HEK293 (cell line): ENCODE measurements at regions not wholly inside any gene's neighbourhood (a gene's known extent, or its start where the extent isn't known, plus 50 kb on each side); places are given as distances from the start of the nearest gene placed in this dataset.
"Not testable (repeated sequence)": the region's sequence is repeated elsewhere in the genome, so short reads cannot be mapped to it uniquely, and the experiment has no call there.

Experiments
- CTCF ChIA-PET: fragments of 350-600 bp; formaldehyde crosslinking; extraction: SDS; loops from one replicate; lab custom pipeline; 2021; ENCODE audit warnings: antibody characterized with exemption; lab: Yijun Ruan, JAX
- POLR2A ChIA-PET: fragments of 300-600 bp; formaldehyde crosslinking; extraction: SDS; loops from one replicate; lab custom pipeline; 2020; ENCODE audit warnings: antibody characterized with exemption, inconsistent platforms; lab: Yijun Ruan, JAX
- H3K27ac ChIP-seq: fragments of 200-500 bp; sonication (Bioruptor generic); 2 replicates; pipeline ENCODE4 v1.5.1; 2014; ENCODE audit warnings: low read depth, low read length, control low read depth, inconsistent platforms; ENCODE audit errors: extremely low read depth
- H3K36me3 ChIP-seq, 2 experiments: fragments of 200-500 bp in 1 of 2; sonication (Bioruptor generic) in 1 of 2; 1 replicate in 1 of 2; 2 replicates in 1 of 2; pipeline ENCODE4 v1.5.1; 2014 to 2017; ENCODE audit warnings: inconsistent platforms in 2 of 2, low read length in 2 of 2; ENCODE audit not compliant: control insufficient read depth in 2 of 2, insufficient read depth in 1 of 2
- H3K4me1 ChIP-seq: fragments of 200-500 bp; sonication (Bioruptor generic); 2 replicates; pipeline ENCODE4 v1.5.1; 2014; ENCODE audit warnings: mild to moderate bottlenecking, low read length, inconsistent platforms; ENCODE audit not compliant: control insufficient read depth, insufficient read depth
- H3K4me3 ChIP-seq: 2 replicates; pipeline ENCODE4 v1.5.1; 2011; ENCODE audit warnings: low read depth, mild to moderate bottlenecking, control low read depth, low read length, moderate library complexity
- H3K9me3 ChIP-seq: fragments of 200-500 bp; sonication (Bioruptor generic); 2 replicates; pipeline ENCODE4 v1.5.1; 2014; ENCODE audit warnings: low read depth, low read length, inconsistent platforms; ENCODE audit not compliant: control insufficient read depth, insufficient read depth
- HOXD13 ChIP-seq: sonication (generic); formaldehyde crosslinking; IDR thresholded peaks from 2 replicates; pipeline ENCODE4 v1.8.0; 2022; ENCODE audit warnings: missing genetic modification reagents, borderline replicate concordance
- PRDM4 ChIP-seq: fragments of 450-650 bp; formaldehyde crosslinking; IDR thresholded peaks from 2 replicates; pipeline ENCODE4 v1.5.1; 2017; ENCODE audit warnings: missing biosample characterization, missing genetic modification characterization
- REPIN1 ChIP-seq: fragments of 450-650 bp; formaldehyde crosslinking; IDR thresholded peaks from 2 replicates; pipeline ENCODE4 v1.5.1; 2017; ENCODE audit warnings: missing biosample characterization, missing genetic modification characterization, low read depth
- SETDB1 ChIP-seq: IDR thresholded peaks from one replicate; pipeline ENCODE4 v1.6.1; 2017; ENCODE audit warnings: mild to moderate bottlenecking, low read length, moderate library complexity, mixed read lengths; ENCODE audit not compliant: insufficient read length
- YY1 ChIP-seq: fragments of 450-650 bp; formaldehyde crosslinking; IDR thresholded peaks from 2 replicates; pipeline ENCODE4 v1.5.1; 2018; ENCODE audit warnings: missing biosample characterization, missing genetic modification characterization
- ZBTB26 ChIP-seq: fragments of 450-650 bp; formaldehyde crosslinking; optimal IDR thresholded peaks from 2 replicates; pipeline ENCODE3; 2016; ENCODE audit warnings: missing biosample characterization, mild to moderate bottlenecking, missing genetic modification characterization
- ZNF10 ChIP-seq: fragments of 450-650 bp; formaldehyde crosslinking; IDR thresholded peaks from 2 replicates; pipeline ENCODE4 v1.5.1; 2017; ENCODE audit warnings: missing biosample characterization, missing genetic modification characterization
- ZNF174 ChIP-seq: fragments of 450-650 bp; formaldehyde crosslinking; IDR thresholded peaks from 2 replicates; pipeline ENCODE4 v1.5.0; 2017; ENCODE audit warnings: missing biosample characterization, mild to moderate bottlenecking, missing genetic modification characterization
- ZNF510 ChIP-seq: fragments of 450-650 bp; formaldehyde crosslinking; IDR thresholded peaks from 2 replicates; pipeline ENCODE4 v1.5.1; 2018; ENCODE audit warnings: mild to moderate bottlenecking, missing genetic modification characterization, missing biosample characterization; ENCODE audit not compliant: insufficient replicate concordance
- ZNF521 ChIP-seq: fragments of 450-650 bp; formaldehyde crosslinking; IDR thresholded peaks from 2 replicates; pipeline ENCODE4 v1.5.1; 2017; ENCODE audit warnings: missing biosample characterization, mild to moderate bottlenecking, missing genetic modification characterization
- ZNF529 ChIP-seq: fragments of 450-650 bp; formaldehyde crosslinking; IDR thresholded peaks from 2 replicates; pipeline ENCODE4 v1.5.1; 2017; ENCODE audit warnings: missing genetic modification characterization, missing biosample characterization; ENCODE audit not compliant: insufficient replicate concordance
- ZNF624 ChIP-seq: fragments of 450-650 bp; formaldehyde crosslinking; IDR thresholded peaks from 2 replicates; pipeline ENCODE4 v1.5.1; 2017; ENCODE audit warnings: missing biosample characterization, missing genetic modification characterization
- TF ChIP-seq, protein P1 (sequence below): fragments of 450-650 bp; formaldehyde crosslinking; IDR thresholded peaks from 2 replicates; pipeline ENCODE4 v1.5.1; 2017; ENCODE audit warnings: missing biosample characterization, missing genetic modification characterization
- TF ChIP-seq, protein P2 (sequence below): fragments of 450-650 bp; formaldehyde crosslinking; IDR thresholded peaks from 2 replicates; pipeline ENCODE4 v1.5.1; 2016; ENCODE audit warnings: missing biosample characterization, missing genetic modification characterization, borderline replicate concordance

DNA sequence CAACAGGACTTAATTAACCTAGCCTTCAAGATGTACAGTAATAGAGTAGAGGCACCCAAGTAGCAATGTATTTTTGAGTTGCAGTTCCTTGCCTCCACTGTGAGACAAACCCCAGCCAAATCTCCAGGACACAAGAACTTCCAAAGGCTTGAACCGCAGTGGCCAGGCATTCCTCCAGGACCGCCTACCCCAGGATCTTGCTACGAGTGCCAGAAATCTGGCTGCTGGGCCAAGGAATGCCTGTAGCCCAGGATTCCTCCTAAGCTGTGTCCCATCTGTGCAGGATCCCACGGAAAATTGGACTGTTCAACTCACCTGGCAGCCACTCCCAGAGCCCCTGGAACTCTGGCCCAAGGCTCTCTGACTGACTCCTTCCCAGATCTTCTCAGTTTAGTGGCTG lies 683.9 kb downstream of the KHDRBS2 start:
- POLR2A ChIA-PET, result not testable (repeated sequence)

DNA sequence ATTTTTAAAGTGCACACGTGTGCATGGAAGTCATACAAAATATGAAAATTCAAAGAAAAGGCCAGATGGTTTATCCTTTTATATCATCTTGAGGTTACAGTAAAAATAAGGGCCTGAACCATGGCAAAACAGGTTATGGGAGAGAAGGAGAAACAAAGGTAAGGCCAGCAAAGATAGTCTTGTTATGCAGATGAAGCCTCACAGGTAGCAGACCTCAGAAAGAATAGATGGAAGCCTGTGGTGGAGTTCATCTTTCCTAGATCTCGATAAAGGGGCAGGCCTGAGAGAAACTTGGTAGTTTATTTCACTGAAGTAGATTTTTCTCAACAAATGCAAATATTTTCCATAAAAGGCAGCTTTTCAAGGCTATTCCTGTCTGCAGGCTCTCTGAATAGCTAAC lies 693.8 kb downstream of the KHDRBS2 start:
- Histone ChIP-seq H3K27ac (no peak overlapping the region), H3K4me1 (no peaks in the 10 kb centered on the region), H3K4me3 (no peak overlapping the region)
- POLR2A ChIA-PET, result no interaction called here
- CTCF ChIA-PET, result no interaction called here
- TF ChIP-seq ZNF10 (tag by site-specific recombination) (no peak), ZNF174 (tag by site-specific recombination) (no peak), HOXD13 (CRISPR knock-in tag) (no peak), ZNF624 (tag by site-specific recombination) (no peak), ZNF529 (tag by site-specific recombination) (no peak), PRDM4 (tag by site-specific recombination) (no peak), REPIN1 (no peak), YY1 (tag by site-specific recombination) (no peak), ZNF521 (no peak), ZBTB26 (tag by site-specific recombination) (no peak), ZNF510 (tag by site-specific recombination) (no peak), SETDB1 (no peak)
- TF ChIP-seq, protein P1, sequence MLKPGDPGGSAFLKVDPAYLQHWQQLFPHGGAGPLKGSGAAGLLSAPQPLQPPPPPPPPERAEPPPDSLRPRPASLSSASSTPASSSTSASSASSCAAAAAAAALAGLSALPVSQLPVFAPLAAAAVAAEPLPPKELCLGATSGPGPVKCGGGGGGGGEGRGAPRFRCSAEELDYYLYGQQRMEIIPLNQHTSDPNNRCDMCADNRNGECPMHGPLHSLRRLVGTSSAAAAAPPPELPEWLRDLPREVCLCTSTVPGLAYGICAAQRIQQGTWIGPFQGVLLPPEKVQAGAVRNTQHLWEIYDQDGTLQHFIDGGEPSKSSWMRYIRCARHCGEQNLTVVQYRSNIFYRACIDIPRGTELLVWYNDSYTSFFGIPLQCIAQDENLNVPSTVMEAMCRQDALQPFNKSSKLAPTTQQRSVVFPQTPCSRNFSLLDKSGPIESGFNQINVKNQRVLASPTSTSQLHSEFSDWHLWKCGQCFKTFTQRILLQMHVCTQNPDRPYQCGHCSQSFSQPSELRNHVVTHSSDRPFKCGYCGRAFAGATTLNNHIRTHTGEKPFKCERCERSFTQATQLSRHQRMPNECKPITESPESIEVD (tag by site-specific recombination), result no peak
- TF ChIP-seq, protein P2, sequence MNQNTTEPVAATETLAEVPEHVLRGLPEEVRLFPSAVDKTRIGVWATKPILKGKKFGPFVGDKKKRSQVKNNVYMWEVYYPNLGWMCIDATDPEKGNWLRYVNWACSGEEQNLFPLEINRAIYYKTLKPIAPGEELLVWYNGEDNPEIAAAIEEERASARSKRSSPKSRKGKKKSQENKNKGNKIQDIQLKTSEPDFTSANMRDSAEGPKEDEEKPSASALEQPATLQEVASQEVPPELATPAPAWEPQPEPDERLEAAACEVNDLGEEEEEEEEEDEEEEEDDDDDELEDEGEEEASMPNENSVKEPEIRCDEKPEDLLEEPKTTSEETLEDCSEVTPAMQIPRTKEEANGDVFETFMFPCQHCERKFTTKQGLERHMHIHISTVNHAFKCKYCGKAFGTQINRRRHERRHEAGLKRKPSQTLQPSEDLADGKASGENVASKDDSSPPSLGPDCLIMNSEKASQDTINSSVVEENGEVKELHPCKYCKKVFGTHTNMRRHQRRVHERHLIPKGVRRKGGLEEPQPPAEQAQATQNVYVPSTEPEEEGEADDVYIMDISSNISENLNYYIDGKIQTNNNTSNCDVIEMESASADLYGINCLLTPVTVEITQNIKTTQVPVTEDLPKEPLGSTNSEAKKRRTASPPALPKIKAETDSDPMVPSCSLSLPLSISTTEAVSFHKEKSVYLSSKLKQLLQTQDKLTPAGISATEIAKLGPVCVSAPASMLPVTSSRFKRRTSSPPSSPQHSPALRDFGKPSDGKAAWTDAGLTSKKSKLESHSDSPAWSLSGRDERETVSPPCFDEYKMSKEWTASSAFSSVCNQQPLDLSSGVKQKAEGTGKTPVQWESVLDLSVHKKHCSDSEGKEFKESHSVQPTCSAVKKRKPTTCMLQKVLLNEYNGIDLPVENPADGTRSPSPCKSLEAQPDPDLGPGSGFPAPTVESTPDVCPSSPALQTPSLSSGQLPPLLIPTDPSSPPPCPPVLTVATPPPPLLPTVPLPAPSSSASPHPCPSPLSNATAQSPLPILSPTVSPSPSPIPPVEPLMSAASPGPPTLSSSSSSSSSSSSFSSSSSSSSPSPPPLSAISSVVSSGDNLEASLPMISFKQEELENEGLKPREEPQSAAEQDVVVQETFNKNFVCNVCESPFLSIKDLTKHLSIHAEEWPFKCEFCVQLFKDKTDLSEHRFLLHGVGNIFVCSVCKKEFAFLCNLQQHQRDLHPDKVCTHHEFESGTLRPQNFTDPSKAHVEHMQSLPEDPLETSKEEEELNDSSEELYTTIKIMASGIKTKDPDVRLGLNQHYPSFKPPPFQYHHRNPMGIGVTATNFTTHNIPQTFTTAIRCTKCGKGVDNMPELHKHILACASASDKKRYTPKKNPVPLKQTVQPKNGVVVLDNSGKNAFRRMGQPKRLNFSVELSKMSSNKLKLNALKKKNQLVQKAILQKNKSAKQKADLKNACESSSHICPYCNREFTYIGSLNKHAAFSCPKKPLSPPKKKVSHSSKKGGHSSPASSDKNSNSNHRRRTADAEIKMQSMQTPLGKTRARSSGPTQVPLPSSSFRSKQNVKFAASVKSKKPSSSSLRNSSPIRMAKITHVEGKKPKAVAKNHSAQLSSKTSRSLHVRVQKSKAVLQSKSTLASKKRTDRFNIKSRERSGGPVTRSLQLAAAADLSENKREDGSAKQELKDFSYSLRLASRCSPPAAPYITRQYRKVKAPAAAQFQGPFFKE (tag by site-specific recombination), result no peak
- TF ChIP-seq, all 188 proteins: peak for 0
- no peaks in the 10 kb centered on the region for H3K36me3 ChIP-seq
- no peaks in the 10 kb centered on the region for H3K9me3 ChIP-seq

More for the DNA sequence above, 683.9 kb downstream of the KHDRBS2 start:
- CTCF ChIA-PET, H3K9me3 ChIP-seq, H3K4me3 ChIP-seq, H3K4me1 ChIP-seq, H3K27ac ChIP-seq, H3K36me3 ChIP-seq: not testable (repeated sequence)
